NCI-H1694 treated with DMSO at 0.1 percent for 48 hours (cell line): ENCODE measurements at regions not wholly inside any gene's neighbourhood (a gene's known extent, or its start where the extent isn't known, plus 50 kb on each side); places are given as distances from the start of the nearest gene placed in this dataset.
A peak's percentile ranks its signal among the peaks of the same experiment; 100 is the strongest.
"Not testable (repeated sequence)": the region's sequence is repeated elsewhere in the genome, so short reads cannot be mapped to it uniquely, and the experiment has no call there.

ENCODE experiments used
- DNase-seq: peaks from one replicate; lab custom pipeline; 2025; lab: John Stamatoyannopoulos, UW

DNA sequence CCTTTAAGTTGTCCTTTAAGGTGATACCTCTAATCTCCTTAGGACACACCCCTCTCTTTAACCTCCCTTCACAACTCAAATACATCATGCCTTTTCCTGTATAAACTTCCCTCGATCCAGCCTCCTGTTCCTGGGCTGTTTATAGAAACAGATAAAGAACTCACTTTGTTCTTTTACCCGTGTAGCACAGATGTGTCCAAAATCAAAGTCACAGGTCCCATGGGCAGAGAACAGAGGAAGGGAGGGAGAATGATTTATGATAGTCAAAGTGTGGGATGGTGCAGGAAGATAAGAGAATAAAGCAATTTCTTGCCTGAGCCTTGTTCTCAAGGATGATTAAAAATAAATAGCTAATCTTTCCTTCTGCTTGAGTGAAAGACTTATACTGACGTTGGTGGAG is 50.3 kb upstream of the CABCOCO1 start:
- no peak for DNase-seq

DNA sequence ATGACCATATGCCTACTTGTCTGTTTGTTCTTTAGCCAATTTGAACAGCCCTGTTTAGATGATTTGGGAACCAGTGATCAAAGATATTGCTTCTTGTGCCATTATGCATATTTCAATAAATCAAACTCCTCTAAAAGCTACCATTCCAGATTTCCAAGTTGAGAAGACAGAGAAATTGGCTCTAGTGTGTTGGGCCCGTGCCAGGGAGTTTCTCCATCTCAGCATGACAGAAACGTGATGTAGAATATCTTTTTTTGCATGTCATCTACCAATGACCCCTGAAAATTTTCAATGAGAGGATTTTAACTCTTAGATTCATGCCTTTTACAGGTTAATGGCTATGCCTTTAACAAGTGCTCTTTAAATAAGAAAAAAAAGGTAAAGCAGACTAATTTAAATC is 50.7 kb upstream of the CABCOCO1 start:
- DNase-seq = peak; percentile 28

DNA sequence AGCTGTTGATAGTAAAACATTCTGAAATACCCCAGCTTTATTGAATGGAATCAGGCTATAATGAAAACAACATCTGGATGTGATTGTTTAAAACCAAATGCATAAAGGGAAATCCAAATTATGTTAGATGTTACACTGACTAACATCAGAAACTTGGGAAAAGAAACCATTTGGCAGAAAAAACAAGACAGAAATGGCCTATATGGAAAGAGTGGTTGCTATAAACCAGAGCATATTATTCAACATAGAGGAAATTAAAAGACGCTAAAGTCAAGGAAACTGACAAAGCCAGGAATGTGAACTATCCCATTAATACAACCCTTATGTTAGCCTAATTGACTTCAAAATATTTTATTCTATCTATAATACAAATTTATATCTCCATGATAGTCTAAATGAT is 53.0 kb upstream of the CABCOCO1 start:
- no peak for DNase-seq

DNA sequence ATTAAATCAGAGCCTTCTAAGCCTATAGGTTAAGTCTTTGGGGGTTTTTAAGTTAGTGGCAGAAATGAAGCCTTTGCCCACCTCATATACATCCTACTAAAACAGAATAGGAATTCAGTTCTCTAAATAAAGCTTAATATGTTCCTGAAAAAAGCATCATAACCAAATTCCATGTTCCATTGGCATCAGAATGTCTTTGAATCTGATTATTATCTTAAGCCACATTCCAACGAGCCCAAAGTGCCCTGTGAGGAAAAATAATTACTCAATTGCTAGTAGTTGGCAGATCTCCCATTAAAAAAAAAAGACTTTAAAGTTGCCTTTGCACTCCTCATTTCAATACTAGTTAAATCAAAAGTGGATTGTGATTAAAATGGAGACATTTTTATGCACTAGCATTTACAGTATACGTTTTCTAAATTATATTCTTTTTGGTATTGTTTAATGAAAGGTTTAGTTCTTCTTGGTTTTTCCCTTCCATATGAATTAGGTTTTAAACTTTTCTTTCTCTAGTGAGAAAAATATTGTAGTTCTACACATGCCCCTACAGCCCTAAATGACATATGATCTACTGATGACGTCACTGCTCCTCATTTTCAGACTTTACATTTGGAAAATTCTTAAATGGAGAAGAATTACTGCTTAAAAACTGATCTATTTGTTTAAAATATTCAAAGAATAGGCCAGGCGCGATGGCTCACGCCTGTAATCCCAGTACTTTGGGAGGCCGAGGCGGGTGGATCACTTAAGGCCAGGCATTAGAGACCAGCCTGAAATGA is 54.3 kb upstream of the CABCOCO1 start:
- DNase-seq = no peak

DNA sequence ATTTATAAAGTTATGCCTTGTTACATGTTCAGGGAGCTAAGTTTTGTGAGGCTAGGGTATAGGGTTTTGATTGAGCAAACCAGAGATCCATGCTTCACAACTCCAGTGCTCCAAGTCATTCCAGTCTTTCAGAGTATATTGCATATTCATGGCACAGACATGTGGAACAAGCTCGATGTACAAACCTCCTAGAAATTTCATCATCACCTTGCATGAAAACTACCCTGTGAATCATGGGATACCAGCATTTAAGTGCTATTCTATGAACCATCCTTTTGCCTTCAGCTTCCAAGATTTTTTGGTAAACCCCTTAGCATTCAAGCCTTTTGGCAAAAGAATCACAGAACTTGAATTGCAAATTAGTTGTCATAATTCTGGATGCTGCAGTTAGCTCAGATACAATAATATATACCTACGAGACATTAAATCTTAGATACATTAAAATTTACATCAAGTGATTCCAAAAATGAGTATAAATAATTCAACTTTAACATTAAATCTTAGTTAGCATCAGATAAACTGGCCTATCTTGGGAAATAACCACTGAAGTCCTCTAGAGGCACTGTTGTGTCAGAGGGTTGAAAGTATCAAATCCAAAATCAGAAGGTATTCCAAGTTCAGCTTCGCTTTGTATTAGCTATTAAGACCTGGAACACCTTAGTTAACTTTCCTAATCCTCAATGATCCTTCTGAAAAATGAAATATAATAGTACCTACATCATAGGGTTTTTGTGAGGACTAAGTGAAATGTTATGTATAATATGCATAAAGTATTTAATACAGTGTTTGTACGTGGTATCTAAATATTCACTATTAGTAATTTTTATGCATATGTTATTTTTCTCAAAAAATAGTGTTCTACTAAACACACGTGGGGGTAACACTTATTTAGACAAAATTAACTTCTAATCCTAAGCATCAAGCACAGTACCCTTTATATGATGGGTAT is 55.5 kb upstream of the CABCOCO1 start:
- no peak for DNase-seq

DNA sequence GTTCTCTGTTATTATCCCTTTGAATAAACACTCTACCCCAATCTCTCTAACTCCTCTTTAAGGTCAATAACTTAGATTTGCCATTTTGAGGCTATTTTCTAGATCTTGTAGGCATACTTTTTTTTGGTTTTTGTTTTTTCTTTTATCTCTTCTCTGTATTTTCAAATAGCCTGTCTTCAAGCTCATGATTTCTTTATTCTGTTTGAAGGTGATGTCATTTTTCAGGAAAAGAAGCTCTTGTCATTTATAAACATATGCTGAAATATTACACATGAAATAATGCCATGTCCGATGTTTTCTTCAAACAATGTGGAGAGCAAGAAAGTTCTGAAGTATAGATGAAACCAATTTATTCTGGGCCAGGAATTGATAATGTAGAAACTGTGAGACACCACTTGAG is 57.5 kb upstream of the CABCOCO1 start:
- no peak for DNase-seq

DNA sequence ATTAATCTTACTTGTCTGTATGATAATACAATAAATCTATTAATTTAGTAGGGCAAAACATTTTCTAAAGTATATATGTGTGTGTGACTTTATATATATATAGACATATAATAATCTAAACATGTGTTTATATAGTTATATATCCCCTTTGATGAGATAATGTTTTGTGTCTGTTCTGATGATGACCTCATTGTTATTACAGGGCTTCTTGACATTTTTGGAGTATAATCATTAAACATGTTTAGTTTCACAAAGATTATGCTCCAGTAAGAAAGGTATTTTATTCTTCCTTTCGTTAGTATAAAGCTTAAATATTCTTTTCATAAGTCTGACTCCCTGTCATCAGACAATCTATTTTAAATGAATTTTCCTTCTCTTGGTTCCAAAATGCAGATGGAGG is 62.3 kb upstream of the CABCOCO1 start:
- no peak for DNase-seq

DNA sequence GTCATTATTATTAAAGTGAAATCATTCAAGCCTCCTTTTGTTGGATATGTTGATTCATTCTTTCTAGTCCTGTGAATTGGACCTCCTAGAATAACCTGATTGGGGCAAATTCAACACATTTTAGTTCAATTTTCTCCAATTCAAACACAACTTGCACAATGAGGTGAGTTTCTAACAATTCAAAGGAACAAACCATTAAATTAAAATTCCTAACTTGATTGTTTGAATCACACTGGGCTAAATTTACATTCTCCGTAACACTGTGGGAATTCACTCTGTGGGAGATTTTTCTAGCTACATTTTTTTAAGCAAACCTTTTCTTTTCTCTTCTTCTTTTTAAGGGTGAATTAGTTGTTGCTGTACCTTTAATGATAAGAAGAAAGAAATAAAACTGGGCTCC is 68.3 kb upstream of the CABCOCO1 start:
- no peak for DNase-seq

DNA sequence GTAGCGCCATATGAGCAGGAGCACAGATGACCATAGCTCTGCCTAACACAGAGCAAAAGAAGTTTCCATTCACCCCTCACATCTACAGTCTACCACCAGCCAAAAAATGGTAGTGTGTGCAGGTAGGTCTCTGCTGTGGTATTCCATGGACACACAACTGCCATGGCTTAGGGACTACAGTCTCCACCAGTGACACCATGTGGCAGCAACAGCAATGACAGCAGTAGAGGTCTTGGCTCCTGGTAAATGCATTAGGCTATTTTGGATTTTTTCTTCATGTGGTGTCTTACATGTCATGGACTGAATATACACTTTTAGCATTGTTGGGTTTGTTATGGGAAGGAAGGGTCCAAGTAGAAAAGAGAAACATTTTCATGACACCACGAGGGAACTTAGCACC is 70.1 kb upstream of the CABCOCO1 start:
- no peak for DNase-seq

DNA sequence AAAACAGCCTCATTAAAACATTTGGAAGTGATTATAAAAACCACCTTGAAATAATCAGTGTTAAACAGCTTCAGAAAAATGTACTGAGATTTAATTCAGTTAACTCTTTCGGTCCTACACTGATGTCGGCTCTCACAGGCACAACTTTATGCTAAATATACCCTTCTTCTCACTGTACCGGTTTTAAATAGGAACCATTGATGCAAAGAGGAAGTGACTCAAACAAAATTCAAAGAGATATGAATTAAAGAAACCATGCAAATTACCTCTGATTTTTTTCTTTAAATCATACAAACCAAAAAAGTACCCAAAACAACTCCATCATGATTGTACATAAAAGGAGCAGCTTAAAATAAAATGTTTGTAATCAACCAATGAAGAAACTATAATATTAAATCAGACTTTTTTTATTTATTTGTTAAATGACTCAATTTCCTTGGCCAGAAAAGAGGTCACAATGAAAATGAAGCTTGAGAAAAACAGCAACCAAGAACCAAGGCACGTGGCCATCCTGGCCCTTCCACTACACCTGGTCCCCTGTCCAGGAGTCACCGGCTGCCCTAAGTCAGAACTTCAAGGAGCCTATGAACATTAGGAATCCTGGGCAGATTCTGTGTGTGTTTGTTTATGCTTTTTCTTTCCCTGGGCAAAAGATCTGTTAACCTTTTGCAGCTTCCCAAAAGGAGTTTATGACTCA is 73.0 kb upstream of the CABCOCO1 start:
- DNase-seq = no peak

DNA sequence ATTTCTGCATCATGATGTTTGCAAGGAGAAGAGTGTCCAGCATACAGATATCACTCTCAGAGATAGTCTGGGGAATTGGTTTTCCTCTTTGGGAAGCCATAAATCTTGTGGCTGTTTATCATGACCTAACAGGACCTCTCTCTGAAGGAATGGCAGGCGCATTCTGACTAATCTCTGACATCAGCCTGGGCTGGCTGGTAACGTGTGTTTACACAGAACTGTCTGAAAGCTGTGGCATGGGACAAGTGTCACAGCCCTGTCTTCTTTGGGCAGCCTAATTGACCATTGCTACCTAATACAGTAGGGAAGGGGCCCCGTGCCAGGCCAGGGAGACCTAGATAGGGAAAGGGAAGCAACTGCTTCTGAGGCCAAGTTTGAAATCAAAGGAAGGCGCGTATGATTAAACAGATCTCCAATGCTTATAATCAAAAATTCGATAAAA is 73.9 kb upstream of the CABCOCO1 start:
- no peak for DNase-seq

DNA sequence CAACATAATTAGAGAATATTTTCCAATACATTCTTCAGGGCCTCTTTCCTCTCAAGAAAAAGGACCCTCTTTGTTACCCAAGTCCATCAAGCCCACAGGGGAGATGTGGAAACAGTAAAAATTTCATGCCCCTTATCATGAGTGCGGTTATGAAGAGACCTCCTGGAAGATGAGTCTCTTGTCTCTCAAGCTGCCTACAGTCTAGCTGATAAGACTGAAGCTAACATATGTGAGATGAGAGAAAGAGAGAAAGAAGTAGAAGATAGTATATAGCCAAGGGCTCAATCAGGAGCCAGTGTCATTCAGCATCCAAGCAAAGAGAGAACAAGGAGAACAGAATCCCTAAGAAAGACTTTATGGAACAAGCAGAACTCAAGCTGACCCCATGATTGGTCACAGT is 75.9 kb upstream of the CABCOCO1 start:
- DNase-seq = no peak

DNA sequence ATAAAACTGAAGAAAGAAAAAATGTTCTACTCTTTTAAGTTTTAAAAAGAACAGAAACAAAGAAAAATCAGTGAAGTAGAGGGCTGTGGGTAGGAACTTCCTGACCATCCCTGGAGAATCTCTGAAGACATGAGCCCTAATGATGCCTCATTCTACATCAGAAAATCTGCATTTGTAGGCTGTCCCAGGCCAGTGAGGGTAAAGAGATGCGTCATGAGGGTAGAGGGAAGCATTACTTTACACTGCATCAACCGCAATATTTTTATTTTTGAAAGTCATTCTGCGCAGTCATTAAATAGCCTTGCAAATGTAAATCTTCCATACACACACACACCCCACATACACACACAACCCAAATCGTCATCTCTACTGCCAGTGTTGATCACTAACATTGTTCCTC is 82.1 kb upstream of the CABCOCO1 start:
- DNase-seq = no peak

DNA sequence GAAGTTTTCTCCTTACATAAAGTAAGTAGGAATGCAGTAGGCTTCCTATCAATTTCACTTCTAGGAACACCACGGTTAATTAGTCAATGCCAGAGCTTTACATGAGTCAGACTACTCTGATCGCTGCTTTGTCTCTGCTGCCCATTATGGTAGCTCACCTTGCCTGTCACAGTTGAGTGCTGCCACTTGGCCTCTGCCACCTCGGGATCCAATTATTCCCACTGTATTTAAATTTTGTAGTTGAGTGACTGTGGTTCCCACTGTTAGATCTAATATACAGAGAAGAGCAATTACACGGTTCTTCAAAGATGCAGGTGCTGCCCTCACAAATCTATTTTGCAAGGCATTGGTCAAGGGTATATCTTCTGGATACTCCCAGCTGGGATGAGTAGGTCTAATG is 92.5 kb upstream of the CABCOCO1 start:
- not testable (repeated sequence) for DNase-seq

DNA sequence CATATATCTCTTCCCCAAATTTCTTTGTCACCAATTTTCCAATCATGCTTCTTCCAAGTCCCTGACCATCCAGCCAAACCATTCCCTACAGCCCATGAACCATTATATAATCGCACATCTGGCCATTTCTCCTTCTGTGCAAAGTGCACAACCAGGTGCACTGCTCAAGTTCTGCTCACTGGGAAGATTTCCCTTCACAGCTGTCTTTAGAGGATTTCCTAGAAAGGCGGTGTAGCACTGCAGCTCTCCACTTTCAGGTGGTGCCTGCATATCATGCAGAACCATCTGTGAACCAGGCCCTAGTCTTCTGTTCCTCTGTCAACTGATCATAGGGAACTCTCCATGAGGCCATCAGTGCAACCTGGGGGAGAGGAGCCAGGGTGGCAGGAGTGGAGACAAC is 95.0 kb upstream of the CABCOCO1 start:
- no peak for DNase-seq

DNA sequence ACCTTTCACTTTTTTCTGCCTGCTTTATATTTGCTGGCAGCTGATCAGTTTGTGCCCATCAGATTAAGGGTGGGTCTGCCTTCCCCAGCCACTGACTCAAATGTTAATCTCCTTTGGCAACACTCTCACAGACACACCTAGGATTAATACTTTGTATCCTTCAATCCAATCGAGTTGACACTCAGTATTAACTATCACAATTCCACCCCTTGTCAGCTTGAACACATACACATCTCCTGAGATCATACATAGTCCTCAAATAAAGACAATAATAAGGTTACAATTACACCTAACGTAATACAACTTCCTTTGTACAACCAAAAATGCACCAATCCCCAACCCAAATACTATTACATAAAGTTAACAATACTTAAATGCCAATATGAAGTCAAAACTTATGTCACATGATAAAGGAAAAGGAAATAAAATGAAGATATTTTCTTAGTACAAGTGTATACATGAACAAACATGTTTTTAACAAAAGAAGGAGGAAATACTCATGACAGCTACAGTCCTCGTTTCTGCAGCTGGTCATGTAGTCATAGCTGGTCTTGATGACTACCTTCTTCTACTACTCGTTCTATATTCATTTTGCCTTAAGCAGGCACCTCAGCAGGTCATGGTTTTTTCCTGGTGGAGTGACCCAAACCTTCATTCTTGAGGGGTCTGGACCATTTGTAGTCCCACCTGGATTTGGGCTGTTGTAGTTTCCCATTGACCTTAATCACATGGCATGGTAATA is 96.7 kb upstream of the CABCOCO1 start:
- DNase-seq = no peak

DNA sequence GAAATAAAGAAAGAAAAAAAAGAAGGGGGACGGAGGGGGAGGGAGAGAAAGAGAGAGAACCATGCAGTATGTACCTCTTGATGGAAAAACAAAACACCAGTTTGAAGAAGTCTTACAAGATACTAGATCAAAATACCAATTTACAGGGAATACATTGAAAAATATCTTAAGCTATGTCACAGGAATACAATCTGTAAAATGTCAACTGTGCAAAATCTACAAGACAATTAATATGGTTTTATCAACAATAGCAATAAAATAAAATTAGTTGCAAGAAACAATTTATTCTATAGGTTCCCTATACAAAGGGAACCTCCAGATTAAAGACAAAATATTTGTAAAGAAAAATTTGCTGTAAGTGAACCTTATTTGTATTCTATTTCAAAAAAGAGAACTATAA is 98.3 kb upstream of the CABCOCO1 start:
- no peak for DNase-seq

DNA sequence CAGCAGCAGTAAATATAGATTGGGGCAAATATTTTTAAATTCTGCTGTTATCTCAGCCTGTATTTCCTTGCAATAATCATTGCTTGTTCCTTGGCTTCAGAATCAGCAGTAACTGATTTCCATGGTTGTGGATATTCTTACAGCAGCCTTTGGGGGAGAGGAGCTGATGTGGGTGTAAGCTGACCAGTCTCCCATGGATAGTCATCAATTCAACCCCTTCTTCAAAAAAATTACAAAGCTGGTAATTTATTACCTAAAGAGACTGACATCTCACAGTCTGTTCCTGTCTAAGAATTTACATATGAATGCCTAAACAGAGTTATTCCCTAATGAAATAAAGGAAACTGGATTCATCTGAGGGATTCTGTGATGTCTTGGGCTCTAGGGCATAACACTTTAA is 103.1 kb upstream of the CABCOCO1 start:
- no peak for DNase-seq

DNA sequence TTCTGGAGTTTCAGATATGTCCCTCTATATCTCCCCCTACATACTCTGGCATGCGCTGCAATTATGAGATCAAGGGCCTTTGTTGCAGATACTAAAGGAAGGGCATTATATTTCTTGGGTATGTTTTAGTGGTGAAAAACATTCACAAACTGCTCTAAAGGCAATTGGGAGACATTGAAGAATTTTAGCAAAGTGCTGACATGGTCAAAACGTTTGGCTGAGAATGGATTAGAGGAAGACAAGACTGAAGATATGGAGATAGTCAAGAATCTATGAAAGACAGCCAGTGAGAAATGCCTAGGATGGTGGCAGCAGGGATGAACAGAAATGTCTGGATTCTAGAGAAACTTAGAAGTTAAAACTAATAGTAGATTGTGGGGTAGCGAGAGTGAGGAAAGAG is 104.5 kb upstream of the CABCOCO1 start:
- no peak for DNase-seq

DNA sequence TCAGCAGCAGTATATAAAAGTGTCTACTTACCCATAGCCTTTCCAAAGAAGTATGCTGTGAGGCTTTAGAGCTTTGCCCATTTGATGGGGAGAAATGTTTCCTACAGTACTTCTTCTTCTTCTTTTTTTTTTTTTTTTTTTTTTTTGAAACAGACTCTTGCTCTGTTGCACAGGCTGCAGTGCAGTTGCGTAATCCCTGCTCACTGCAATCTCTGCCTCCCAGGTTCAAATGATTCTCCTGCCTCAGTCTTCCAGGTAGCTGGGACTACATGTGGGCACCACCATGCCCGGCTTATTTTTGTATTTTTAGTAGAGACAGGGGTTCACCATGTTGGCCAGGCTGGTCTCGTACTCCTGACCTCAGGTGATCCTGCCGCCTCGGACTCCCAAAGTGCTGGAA is 101.7 kb upstream of the TMEM26 start:
- no peak for DNase-seq

DNA sequence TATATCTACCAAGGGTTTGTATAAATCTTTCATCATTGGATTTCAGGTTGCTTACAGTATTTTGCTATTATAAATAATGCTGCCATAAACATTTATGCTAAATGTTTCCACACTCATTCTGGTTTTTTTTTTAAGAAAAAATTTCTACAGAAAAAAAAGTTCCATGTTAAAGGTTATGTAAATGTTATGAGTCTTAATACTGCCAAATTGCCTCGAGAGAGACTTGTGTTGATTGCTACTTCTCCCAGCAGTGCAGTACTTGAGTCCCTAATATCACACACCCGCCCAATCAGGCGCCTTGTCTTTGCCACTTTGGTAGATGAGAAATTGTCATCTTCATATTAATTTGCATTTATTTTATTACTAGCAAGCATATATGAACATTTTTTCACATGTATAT is 96.7 kb upstream of the TMEM26 start:
- DNase-seq = no peak

DNA sequence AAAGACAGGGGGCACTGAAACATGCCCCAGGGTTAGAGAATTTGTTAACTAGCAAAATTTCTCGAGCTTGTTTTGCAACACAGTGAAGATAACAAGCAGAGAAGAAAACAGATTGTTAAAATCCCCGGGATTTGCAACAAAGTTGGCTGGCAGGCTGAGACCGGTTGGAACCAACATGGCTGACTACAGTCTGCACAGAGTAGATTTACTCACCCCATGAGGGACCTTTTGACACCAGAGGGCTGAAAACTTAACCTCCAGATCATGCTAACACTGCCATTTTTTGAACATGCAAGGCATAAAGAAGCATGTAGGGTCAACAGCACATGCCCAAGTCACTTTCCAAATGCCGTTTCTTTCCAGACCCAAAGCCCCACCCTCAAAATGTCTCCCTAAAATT is 95.2 kb upstream of the TMEM26 start:
- no peak for DNase-seq
